H1 (cell line): ENCODE measurements at regions not wholly inside any gene's neighbourhood (a gene's known extent, or its start where the extent isn't known, plus 50 kb on each side); places are given as distances from the start of the nearest gene placed in this dataset.

Experiments
- CTCF ChIA-PET: fragments of 300-600 bp; sonication (Branson Sonifier 250); formaldehyde crosslinking; loops from one replicate; lab custom pipeline; 2021; ENCODE audit not compliant: partially characterized antibody; lab: Charles Lee
- POLR2A ChIA-PET: fragments of 300-600 bp; sonication (Branson Sonifier 250); formaldehyde crosslinking; loops from one replicate; lab custom pipeline; 2021; ENCODE audit warnings: inconsistent platforms; ENCODE audit not compliant: partially characterized antibody; lab: Charles Lee
- DNase-seq, 2 experiments: peaks; one replicate each; pipeline versions ENCODE4 v3.0.0 to v3.0.0-alpha.2; 2010 to 2022; ENCODE audit warnings: low spot score in 2 of 2, low read depth in 1 of 2, mixed read lengths in 1 of 2
- FAIRE-seq: peaks from 2 replicates; lab custom pipeline; 2011; peaks lifted over from hg19 to GRCh38; lab: Jason Lieb, UNC
- H2AFZ ChIP-seq: 2 replicates; pipeline ENCODE4 v1.8.1; 2012; ENCODE audit warnings: low read length, inconsistent platforms
- H2AK5ac ChIP-seq: 2 replicates; pipeline ENCODE4 v1.6.1; 2013; ENCODE audit warnings: low read depth, low read length
- H2BK120ac ChIP-seq: replicated peaks from 2 replicates; pipeline ENCODE3; 2013; ENCODE audit warnings: low read depth, low read length, inconsistent platforms
- H2BK12ac ChIP-seq: 2 replicates; pipeline ENCODE4 v1.6.1; 2013; ENCODE audit warnings: low read depth, low read length
- H2BK15ac ChIP-seq: 2 replicates; pipeline ENCODE4 v1.6.1; 2013; ENCODE audit warnings: low read length
- H2BK20ac ChIP-seq: 2 replicates; pipeline ENCODE4 v1.6.1; 2013; ENCODE audit warnings: low read length
- H2BK5ac ChIP-seq: 2 replicates; pipeline ENCODE4 v1.6.1; 2013; ENCODE audit warnings: low read depth, low read length
- H3K14ac ChIP-seq: 2 replicates; pipeline ENCODE4 v1.6.1; 2013; ENCODE audit warnings: inconsistent platforms; ENCODE audit not compliant: insufficient read length
- H3K18ac ChIP-seq: 2 replicates; pipeline ENCODE4 v1.6.1; 2013; ENCODE audit warnings: low read length; ENCODE audit errors: extremely low read depth
- H3K23ac ChIP-seq: 2 replicates; pipeline ENCODE4 v1.6.1; 2013; ENCODE audit warnings: inconsistent platforms; ENCODE audit not compliant: insufficient read length
- H3K23me2 ChIP-seq: 2 replicates; pipeline ENCODE4 v1.6.1; 2013; ENCODE audit warnings: low read depth, low read length
- H3K27ac ChIP-seq: 2 replicates; pipeline ENCODE4 v1.6.1; 2011; ENCODE audit warnings: low read depth, low read length, inconsistent platforms
- H3K27me3 ChIP-seq, 4 experiments: replicated peaks in 1 of 4; 1 replicate in 1 of 4; 2 replicates in 3 of 4; pipeline versions ENCODE4 v1.6.1 to v1.8.1; 2011 to 2013; ENCODE audit warnings: low read length in 3 of 4, mild to moderate bottlenecking in 3 of 4, inconsistent platforms in 2 of 4, mixed read lengths in 2 of 4, moderate library complexity in 1 of 4; ENCODE audit not compliant: control insufficient read depth in 3 of 4, insufficient read depth in 3 of 4; ENCODE audit errors: extremely low read depth in 1 of 4
- H3K36me3 ChIP-seq, 4 experiments: 2 replicates each; pipeline versions ENCODE4 v1.6.1 to v1.8.1; 2011 to 2013; ENCODE audit warnings: mild to moderate bottlenecking in 4 of 4, low read length in 3 of 4, moderate library complexity in 2 of 4, control low read depth in 1 of 4, inconsistent platforms in 1 of 4; ENCODE audit not compliant: insufficient read depth in 4 of 4, control insufficient read depth in 2 of 4
- H3K4ac ChIP-seq: replicated peaks from 2 replicates; pipeline ENCODE3; 2013; ENCODE audit warnings: low read length, low read depth, mixed read lengths, inconsistent platforms; ENCODE audit not compliant: insufficient read length
- H3K4me1 ChIP-seq, 4 experiments: replicated peaks in 1 of 4; 1 replicate in 1 of 4; 2 replicates in 3 of 4; pipeline versions ENCODE4 v1.6.1 to v1.8.1; 2011 to 2013; ENCODE audit warnings: low read length in 3 of 4, inconsistent platforms in 2 of 4, mixed read lengths in 1 of 4; ENCODE audit not compliant: insufficient read depth in 4 of 4, control insufficient read depth in 3 of 4
- H3K4me2 ChIP-seq, 2 experiments: 2 replicates each; pipeline versions ENCODE4 v1.6.1 to v1.8.1; 2011 to 2013; ENCODE audit warnings: low read depth in 2 of 2, low read length in 2 of 2, control low read depth in 1 of 2, inconsistent platforms in 1 of 2, mild to moderate bottlenecking in 1 of 2; ENCODE audit not compliant: insufficient read depth in 1 of 2
- H3K4me3 ChIP-seq, 4 experiments: fragments of 200-600, 300-600 bp in 1 of 4; sonication (generic), shearing (Covaris generic), sonication (Bioruptor Twin) in 1 of 4; 2 replicates each; pipeline versions ENCODE4 v1.5.1 to v1.8.1; 2011 to 2016; ENCODE audit warnings: low read length in 4 of 4, low read depth in 3 of 4, control low read depth in 2 of 4, inconsistent platforms in 2 of 4, mild to moderate bottlenecking in 2 of 4, mixed read lengths in 1 of 4, moderate library complexity in 1 of 4; ENCODE audit not compliant: insufficient read depth in 2 of 4; ENCODE audit errors: extremely low read depth in 1 of 4
- H3K56ac ChIP-seq: replicated peaks from 2 replicates; pipeline ENCODE3; 2013; ENCODE audit warnings: low read depth, mild to moderate bottlenecking, mixed read lengths, low read length, inconsistent platforms; ENCODE audit not compliant: insufficient read length
- H3K79me1 ChIP-seq: 2 replicates; pipeline ENCODE4 v1.6.1; 2013; ENCODE audit warnings: low read depth, low read length, control low read depth
- H3K79me2 ChIP-seq, 2 experiments: 2 replicates each; pipeline versions ENCODE4 v1.6.1 to v1.8.1; 2012 to 2013; ENCODE audit warnings: low read length in 2 of 2, mild to moderate bottlenecking in 2 of 2, inconsistent platforms in 1 of 2; ENCODE audit not compliant: insufficient read depth in 2 of 2, control insufficient read depth in 1 of 2
- H3K9ac ChIP-seq, 4 experiments: replicated peaks in 1 of 4; 1 replicate in 1 of 4; 2 replicates in 3 of 4; pipeline versions ENCODE4 v1.6.1 to v1.8.1; 2011 to 2013; ENCODE audit warnings: low read depth in 3 of 4, low read length in 3 of 4, control low read depth in 2 of 4, mild to moderate bottlenecking in 2 of 4, moderate library complexity in 2 of 4, inconsistent platforms in 1 of 4; ENCODE audit errors: extremely low read depth in 1 of 4
- H3K9me3 ChIP-seq, 2 experiments: 2 replicates each; pipeline versions ENCODE4 v1.6.1 to v1.8.1; 2012 to 2013; ENCODE audit warnings: mild to moderate bottlenecking in 2 of 2, moderate library complexity in 2 of 2, control low read depth in 1 of 2, inconsistent platforms in 1 of 2, low read depth in 1 of 2, low read length in 1 of 2, mixed read lengths in 1 of 2; ENCODE audit not compliant: insufficient read depth in 2 of 2
- H4K20me1 ChIP-seq, 2 experiments: replicated peaks in 1 of 2; 2 replicates each; pipeline versions ENCODE3 to v1.8.1; 2011 to 2013; ENCODE audit warnings: inconsistent platforms in 2 of 2, low read length in 2 of 2, mild to moderate bottlenecking in 1 of 2; ENCODE audit not compliant: insufficient read depth in 2 of 2, control insufficient read depth in 1 of 2
- H4K5ac ChIP-seq: 2 replicates; pipeline ENCODE4 v1.6.1; 2013; ENCODE audit warnings: low read length, low read depth, mixed read lengths, inconsistent platforms; ENCODE audit not compliant: insufficient read length
- H4K8ac ChIP-seq: 2 replicates; pipeline ENCODE4 v1.8.0; 2013; ENCODE audit warnings: mild to moderate bottlenecking, moderate library complexity, low read length, inconsistent platforms; ENCODE audit not compliant: insufficient read depth; ENCODE audit errors: extremely low read depth
- H4K91ac ChIP-seq: replicated peaks from 2 replicates; pipeline ENCODE3; 2013; ENCODE audit warnings: low read length, mixed read lengths, inconsistent platforms; ENCODE audit not compliant: insufficient read length
- CBX5 ChIP-seq: fragments of 300-800, 300-1000 bp; sonication (generic); IDR thresholded peaks from 2 replicates; pipeline ENCODE4 v1.7.1; 2016; ENCODE audit warnings: antibody characterized with exemption, low read length, low read depth
- E2F6 ChIP-seq: IDR thresholded peaks from 2 replicates; pipeline ENCODE4 v1.6.1; 2012; ENCODE audit warnings: inconsistent platforms
- EGR1 ChIP-seq: IDR thresholded peaks from 2 replicates; pipeline ENCODE4 v1.6.1; 2011; ENCODE audit warnings: low read depth, low read length, borderline replicate concordance
- EZH2 ChIP-seq: fragments of 200-600 bp; sonication (generic); IDR thresholded peaks from 2 replicates; pipeline ENCODE4 v1.7.1; 2012; ENCODE audit warnings: low read depth, mild to moderate bottlenecking, moderate library complexity, low read length, inconsistent platforms; ENCODE audit not compliant: severe bottlenecking
- HDAC6 ChIP-seq: IDR thresholded peaks from one replicate; pipeline ENCODE4 v1.7.1; 2012; ENCODE audit warnings: low read depth, mild to moderate bottlenecking, inconsistent platforms, low read length, moderate library complexity
- MAFK ChIP-seq: IDR thresholded peaks from 2 replicates; pipeline ENCODE4 v1.6.1; 2012; ENCODE audit warnings: low read depth, mild to moderate bottlenecking, improper control_type of control experiment, low read length
- MAX ChIP-seq: IDR thresholded peaks from 2 replicates; pipeline ENCODE4 v1.6.1; 2012; ENCODE audit warnings: inconsistent platforms
- NANOG ChIP-seq: IDR thresholded peaks from 2 replicates; pipeline ENCODE4 v1.6.1; 2011; ENCODE audit warnings: low read length, low read depth, mild to moderate bottlenecking, inconsistent platforms; ENCODE audit not compliant: insufficient read depth, poor library complexity, severe bottlenecking
- PHF8 ChIP-seq: fragments of 200-600 bp; sonication (generic); conservative IDR thresholded peaks from 2 replicates; pipeline ENCODE4 v1.7.1; 2012; ENCODE audit warnings: low read depth, mild to moderate bottlenecking, inconsistent platforms, low read length, moderate library complexity
- RBBP5 ChIP-seq: IDR thresholded peaks from 2 replicates; pipeline ENCODE4 v1.7.1; 2012; ENCODE audit warnings: low read depth, mild to moderate bottlenecking, inconsistent platforms, low read length, moderate library complexity, borderline replicate concordance
- RNF2 ChIP-seq: fragments of 200-900, 300-1000 bp; sonication (generic); IDR thresholded peaks from 2 replicates; pipeline ENCODE4 v1.7.1; 2016; ENCODE audit warnings: borderline replicate concordance, low read depth, mild to moderate bottlenecking, antibody characterized with exemption, low read length; ENCODE audit not compliant: poor library complexity, severe bottlenecking; ENCODE audit errors: missing control alignments
- SP2 ChIP-seq: IDR thresholded peaks from 2 replicates; pipeline ENCODE4 v1.6.1; 2012; ENCODE audit warnings: mild to moderate bottlenecking, low read length, inconsistent platforms
- SUZ12 ChIP-seq: fragments of 200-600 bp; sonication (generic); IDR thresholded peaks from 2 replicates; pipeline ENCODE4 v1.6.1; 2012; ENCODE audit warnings: mild to moderate bottlenecking, inconsistent platforms, low read length, moderate library complexity, mixed read lengths
- ZNF274 ChIP-seq: IDR thresholded peaks from 2 replicates; pipeline ENCODE4 v1.7.0; 2012; ENCODE audit warnings: low read length, borderline replicate concordance; ENCODE audit errors: extremely low read depth
- WGBS, 2 experiments: shearing (Covaris generic) in 1 of 2; methylation state at CpG; one replicate each; pipeline versions ENCODE4 v1.1.6 to v1.1.7; 2013 to 2015; ENCODE audit warnings: low lambda C conversion rate in 2 of 2, mixed read lengths in 2 of 2, inconsistent platforms in 1 of 2, low coverage in 1 of 2, missing lambda C conversion rate in 1 of 2; ENCODE audit not compliant: insufficient replicate concordance in 2 of 2, insufficient coverage in 1 of 2, insufficient read length in 1 of 2; ENCODE audit errors: extremely low coverage in 1 of 2, missing lambda C conversion rate in 1 of 2; 5-methylcytosine and 5-hydroxymethylcytosine counted together

GRCh38 chr12:90896821-90897220 lies 58.2 kb downstream of the CCER1 start:
- WGBS, 2 experiments, result 75% methylated on average over 1 of the region's 1 CpG; no CpG with 5 or more reads in 1 of the 2 experiments
- H3K4me3 ChIP-seq, result no peak overlapping the region
- H3K4me2 ChIP-seq, result no peak overlapping the region
- no peak for TF ChIP-seq EGR1
- no peak for TF ChIP-seq CBX5
- no peak for TF ChIP-seq NANOG
- TF ChIP-seq RNF2, result no peak
- no peak for TF ChIP-seq E2F6
- no peak for TF ChIP-seq ZNF274
- TF ChIP-seq EZH2, result no peak
- no peak for TF ChIP-seq PHF8
- TF ChIP-seq RBBP5, result no peak
- TF ChIP-seq HDAC6, result no peak
- no peak for TF ChIP-seq SUZ12
- TF ChIP-seq MAFK, result no peak
- TF ChIP-seq SP2, result no peak
- TF ChIP-seq MAX, result no peak

More at GRCh38 chr12:90896821-90897220, 58.2 kb downstream of the CCER1 start:
- Histone ChIP-seq H2BK15ac (no peak overlapping the region), H3K27me3 (no peaks in the 10 kb centered on the region), H2BK120ac (no peak overlapping the region), H3K56ac (no peak overlapping the region), H3K27ac (no peak overlapping the region), H2BK12ac (no peak overlapping the region), H4K8ac (no peak overlapping the region), H3K23me2 (no peaks in the 10 kb centered on the region), H3K79me1 (no peaks in the 10 kb centered on the region), H2BK5ac (no peak overlapping the region), H3K79me2 (no peaks in the 10 kb centered on the region), H3K18ac (no peak overlapping the region), H4K91ac (no peak overlapping the region), H4K20me1 (no peaks in the 10 kb centered on the region), H3K9ac (no peak overlapping the region), H3K23ac (no peak overlapping the region), H3K4ac (no peak overlapping the region), H2BK20ac (no peak overlapping the region), H3K14ac (no peak overlapping the region), H3K36me3 (no peaks in the 10 kb centered on the region), H2AK5ac (no peak overlapping the region), H3K9me3 (no peaks in the 10 kb centered on the region), H2AFZ (no peak overlapping the region), H3K4me1 (no peaks in the 10 kb centered on the region), H4K5ac (no peak overlapping the region)
- DNase-seq (no peak), FAIRE-seq (no peak)
- ChIA-PET POLR2A (no interaction called here), CTCF (no interaction called here)
